Liver (tissue), 8 donors: ENCODE measurements at regions not wholly inside any gene's neighbourhood (a gene's known extent, or its start where the extent isn't known, plus 50 kb on each side); places are given as distances from the start of the nearest gene placed in this dataset.

Experiments
- DNase-seq: peaks from one replicate; pipeline ENCODE4 v3.0.0-alpha.2; 2017; ENCODE audit warnings: low spot score
- H3K27ac ChIP-seq, 2 donors: one replicate each; pipeline ENCODE4 v1.7.0; 2013; ENCODE audit warnings: inconsistent platforms in 2 of 2, low read length in 2 of 2, control low read depth in 1 of 2, low read depth in 1 of 2, mild to moderate bottlenecking in 1 of 2
- H3K27me3 ChIP-seq, 4 donors: one replicate each; pipeline versions ENCODE4 v1.6.1 to v1.7.0; 2013; ENCODE audit warnings: low read length in 3 of 4, inconsistent platforms in 1 of 4, mild to moderate bottlenecking in 1 of 4, moderate library complexity in 1 of 4; ENCODE audit not compliant: control insufficient read depth in 4 of 4, insufficient read depth in 4 of 4
- H3K36me3 ChIP-seq, 4 donors: one replicate each; pipeline versions ENCODE4 v1.6.1 to v1.7.0; 2013; ENCODE audit warnings: low read length in 3 of 4, mild to moderate bottlenecking in 3 of 4, low read depth in 1 of 4, moderate library complexity in 1 of 4; ENCODE audit not compliant: control insufficient read depth in 4 of 4, insufficient read depth in 3 of 4
- H3K4me1 ChIP-seq, 4 donors: one replicate each; pipeline versions ENCODE4 v1.6.1 to v1.7.0; 2013; ENCODE audit warnings: low read length in 3 of 4, mild to moderate bottlenecking in 3 of 4, moderate library complexity in 1 of 4; ENCODE audit not compliant: control insufficient read depth in 4 of 4, insufficient read depth in 4 of 4
- H3K4me3 ChIP-seq, 3 donors: one replicate each; pipeline versions ENCODE4 v1.6.1 to v1.7.0; 2013; ENCODE audit warnings: low read length in 3 of 3, control low read depth in 1 of 3, low read depth in 1 of 3, mild to moderate bottlenecking in 1 of 3
- H3K9ac ChIP-seq, 2 donors: one replicate each; pipeline ENCODE4 v1.7.0; 2013; ENCODE audit warnings: low read length in 2 of 2, mild to moderate bottlenecking in 2 of 2, moderate library complexity in 2 of 2, control low read depth in 1 of 2, low read depth in 1 of 2
- H3K9me3 ChIP-seq, 4 donors: one replicate each; pipeline versions ENCODE4 v1.6.1 to v1.7.0; 2013; ENCODE audit warnings: low read length in 3 of 4; ENCODE audit not compliant: control insufficient read depth in 4 of 4
- ATF3 ChIP-seq: IDR thresholded peaks from 2 replicates; pipeline ENCODE4 v1.6.1; 2016; ENCODE audit warnings: antibody characterized with exemption
- EGR1 ChIP-seq, 2 donors: IDR thresholded peaks; 2 replicates each; pipeline ENCODE4 v1.6.1; 2016 to 2018; ENCODE audit warnings: antibody characterized with exemption in 2 of 2, low read depth in 2 of 2
- FOXA1 ChIP-seq: IDR thresholded peaks from 2 replicates; pipeline ENCODE4 v1.6.1; 2016; ENCODE audit warnings: antibody characterized with exemption
- FOXA2 ChIP-seq: IDR thresholded peaks from 2 replicates; pipeline ENCODE4 v1.6.1; 2016; ENCODE audit warnings: antibody characterized with exemption
- GABPA ChIP-seq, 2 donors: IDR thresholded peaks in 1 of 2; conservative IDR thresholded peaks in 1 of 2; 2 replicates each; pipeline ENCODE4 v1.6.1; 2016; ENCODE audit warnings: antibody characterized with exemption in 2 of 2, mild to moderate bottlenecking in 1 of 2, moderate library complexity in 1 of 2
- HNF4A ChIP-seq, 2 donors: conservative IDR thresholded peaks; 2 replicates each; pipeline ENCODE4 v1.6.1; 2016; ENCODE audit warnings: antibody characterized with exemption in 2 of 2, mild to moderate bottlenecking in 2 of 2
- HNF4G ChIP-seq: IDR thresholded peaks from 2 replicates; pipeline ENCODE4 v1.6.1; 2016; ENCODE audit warnings: antibody characterized with exemption
- JUND ChIP-seq, 2 donors: IDR thresholded peaks; 2 replicates each; pipeline ENCODE4 v1.6.1; 2016; ENCODE audit warnings: antibody characterized with exemption in 2 of 2
- MAX ChIP-seq: IDR thresholded peaks from 2 replicates; pipeline ENCODE4 v1.6.1; 2016; ENCODE audit warnings: antibody characterized with exemption
- NR2F2 ChIP-seq: IDR thresholded peaks from 2 replicates; pipeline ENCODE4 v1.6.1; 2016; ENCODE audit warnings: antibody characterized with exemption
- RAD21 ChIP-seq, 2 donors: IDR thresholded peaks; 2 replicates each; pipeline ENCODE4 v1.6.1; 2016; ENCODE audit warnings: antibody characterized with exemption in 2 of 2, mild to moderate bottlenecking in 2 of 2
- RXRA ChIP-seq, 2 donors: IDR thresholded peaks; 2 replicates each; pipeline ENCODE4 v1.6.1; 2017 to 2018; ENCODE audit warnings: antibody characterized with exemption in 2 of 2, mild to moderate bottlenecking in 1 of 2
- SP1 ChIP-seq: IDR thresholded peaks from 2 replicates; pipeline ENCODE4 v1.6.1; 2018; ENCODE audit warnings: antibody characterized with exemption, mild to moderate bottlenecking
- TAF1 ChIP-seq: conservative IDR thresholded peaks from 2 replicates; pipeline ENCODE4 v1.6.1; 2016; ENCODE audit warnings: antibody characterized with exemption, mild to moderate bottlenecking
- YY1 ChIP-seq: IDR thresholded peaks from 2 replicates; pipeline ENCODE4 v1.6.1; 2016; ENCODE audit warnings: antibody characterized with exemption, mild to moderate bottlenecking
- WGBS: extraction: QIAGEN DNeasy Blood & Tissue Kit; methylation state at CpG from one replicate; pipeline ENCODE4 v1.1.7; 2013; 5-methylcytosine and 5-hydroxymethylcytosine counted together
- TF ChIP-seq, protein P1 (sequence below): IDR thresholded peaks from 2 replicates; pipeline ENCODE4 v1.6.1; 2016; ENCODE audit warnings: antibody characterized with exemption, mild to moderate bottlenecking
- TF ChIP-seq, protein P2 (sequence below): IDR thresholded peaks from 2 replicates; pipeline ENCODE4 v1.6.1; 2016; ENCODE audit warnings: antibody characterized with exemption
- TF ChIP-seq, protein P3 (sequence below): fragments of 150-350 bp; IDR thresholded peaks from 2 replicates; pipeline ENCODE4 v1.5.1; 2017; ENCODE audit warnings: improper control_type of control experiment, low read depth, low read length; ENCODE audit not compliant: missing input control
- donor health status: healthy.
- donor health status: healthy.
- donor health status: healthy.
- donor health status: healthy.
- donor health status: healthy.

DNA sequence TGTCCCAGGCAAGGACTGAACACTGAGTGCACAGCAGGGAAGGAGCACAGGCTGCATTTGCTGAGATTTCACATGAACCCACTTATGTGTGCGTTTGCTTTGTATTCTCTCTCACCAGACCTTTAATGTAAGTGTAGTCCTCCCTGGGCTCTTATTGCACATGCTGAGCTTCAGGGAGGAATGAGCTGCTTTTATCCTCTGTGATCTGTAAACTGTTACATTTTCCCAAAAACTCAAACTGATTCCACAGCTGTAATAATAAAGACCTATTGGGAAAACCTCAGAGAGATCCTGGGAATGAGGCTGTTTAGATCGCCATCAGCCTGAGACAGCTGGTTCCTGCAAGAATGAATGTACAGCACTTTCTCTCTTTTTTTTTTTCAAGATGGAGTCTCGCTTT is 53.6 kb upstream of the ADORA2B start:
- no peaks in the 10 kb centered on the region for H3K27me3 ChIP-seq
- TF ChIP-seq, protein P1, sequence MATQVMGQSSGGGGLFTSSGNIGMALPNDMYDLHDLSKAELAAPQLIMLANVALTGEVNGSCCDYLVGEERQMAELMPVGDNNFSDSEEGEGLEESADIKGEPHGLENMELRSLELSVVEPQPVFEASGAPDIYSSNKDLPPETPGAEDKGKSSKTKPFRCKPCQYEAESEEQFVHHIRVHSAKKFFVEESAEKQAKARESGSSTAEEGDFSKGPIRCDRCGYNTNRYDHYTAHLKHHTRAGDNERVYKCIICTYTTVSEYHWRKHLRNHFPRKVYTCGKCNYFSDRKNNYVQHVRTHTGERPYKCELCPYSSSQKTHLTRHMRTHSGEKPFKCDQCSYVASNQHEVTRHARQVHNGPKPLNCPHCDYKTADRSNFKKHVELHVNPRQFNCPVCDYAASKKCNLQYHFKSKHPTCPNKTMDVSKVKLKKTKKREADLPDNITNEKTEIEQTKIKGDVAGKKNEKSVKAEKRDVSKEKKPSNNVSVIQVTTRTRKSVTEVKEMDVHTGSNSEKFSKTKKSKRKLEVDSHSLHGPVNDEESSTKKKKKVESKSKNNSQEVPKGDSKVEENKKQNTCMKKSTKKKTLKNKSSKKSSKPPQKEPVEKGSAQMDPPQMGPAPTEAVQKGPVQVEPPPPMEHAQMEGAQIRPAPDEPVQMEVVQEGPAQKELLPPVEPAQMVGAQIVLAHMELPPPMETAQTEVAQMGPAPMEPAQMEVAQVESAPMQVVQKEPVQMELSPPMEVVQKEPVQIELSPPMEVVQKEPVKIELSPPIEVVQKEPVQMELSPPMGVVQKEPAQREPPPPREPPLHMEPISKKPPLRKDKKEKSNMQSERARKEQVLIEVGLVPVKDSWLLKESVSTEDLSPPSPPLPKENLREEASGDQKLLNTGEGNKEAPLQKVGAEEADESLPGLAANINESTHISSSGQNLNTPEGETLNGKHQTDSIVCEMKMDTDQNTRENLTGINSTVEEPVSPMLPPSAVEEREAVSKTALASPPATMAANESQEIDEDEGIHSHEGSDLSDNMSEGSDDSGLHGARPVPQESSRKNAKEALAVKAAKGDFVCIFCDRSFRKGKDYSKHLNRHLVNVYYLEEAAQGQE, result no peak
- TF ChIP-seq EGR1 (IDR thresholded peaks at IDR 0.05; ENCODE audit: low read depth in 2 of 2) (no peak), TAF1 (no peak), RXRA (IDR thresholded peaks at IDR 0.05) (no peak), GABPA (IDR thresholded peaks at IDR 0.05 in 1 of 2, conservative IDR thresholded peaks at IDR 0.05 in 1 of 2) (no peak)
- TF ChIP-seq, protein P2, sequence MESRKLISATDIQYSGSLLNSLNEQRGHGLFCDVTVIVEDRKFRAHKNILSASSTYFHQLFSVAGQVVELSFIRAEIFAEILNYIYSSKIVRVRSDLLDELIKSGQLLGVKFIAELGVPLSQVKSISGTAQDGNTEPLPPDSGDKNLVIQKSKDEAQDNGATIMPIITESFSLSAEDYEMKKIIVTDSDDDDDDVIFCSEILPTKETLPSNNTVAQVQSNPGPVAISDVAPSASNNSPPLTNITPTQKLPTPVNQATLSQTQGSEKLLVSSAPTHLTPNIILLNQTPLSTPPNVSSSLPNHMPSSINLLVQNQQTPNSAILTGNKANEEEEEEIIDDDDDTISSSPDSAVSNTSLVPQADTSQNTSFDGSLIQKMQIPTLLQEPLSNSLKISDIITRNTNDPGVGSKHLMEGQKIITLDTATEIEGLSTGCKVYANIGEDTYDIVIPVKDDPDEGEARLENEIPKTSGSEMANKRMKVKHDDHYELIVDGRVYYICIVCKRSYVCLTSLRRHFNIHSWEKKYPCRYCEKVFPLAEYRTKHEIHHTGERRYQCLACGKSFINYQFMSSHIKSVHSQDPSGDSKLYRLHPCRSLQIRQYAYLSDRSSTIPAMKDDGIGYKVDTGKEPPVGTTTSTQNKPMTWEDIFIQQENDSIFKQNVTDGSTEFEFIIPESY, result no peak
- H3K4me3 ChIP-seq, result no peak overlapping the region
- no peaks in the 10 kb centered on the region for H3K36me3 ChIP-seq
- 94% methylated on average over 3 of the region's 3 CpGs for WGBS
- no peak overlapping the region for H3K27ac ChIP-seq
- no peaks in the 10 kb centered on the region for H3K4me1 ChIP-seq
- no peaks in the 10 kb centered on the region for H3K9me3 ChIP-seq
- DNase-seq, result no peak
- no peak overlapping the region for H3K9ac ChIP-seq

GRCh38 chr17:15892244-15892643 is 52.7 kb upstream of the ADORA2B start:
- Histone ChIP-seq H3K27me3 (no peaks in the 10 kb centered on the region), H3K4me3 (no peak overlapping the region), H3K4me1 (no peaks in the 10 kb centered on the region), H3K27ac (no peak overlapping the region), H3K36me3 (no peaks in the 10 kb centered on the region), H3K9ac (no peak overlapping the region), H3K9me3 (no peaks in the 10 kb centered on the region)
- no peak for DNase-seq
- WGBS, result 90% methylated on average over 10 of the region's 10 CpGs
- TF ChIP-seq FOXA1, result no peak
- no peak for TF ChIP-seq RXRA (IDR thresholded peaks at IDR 0.05)
- TF ChIP-seq SP1, result no peak
- no peak for TF ChIP-seq NR2F2
- TF ChIP-seq ATF3, result no peak
- TF ChIP-seq, protein P1, result no peak
- TF ChIP-seq FOXA2, result no peak
- TF ChIP-seq TAF1, result no peak
- no peak for TF ChIP-seq MAX
- TF ChIP-seq YY1, result no peak
- TF ChIP-seq, protein P2, result no peak
- no peak for TF ChIP-seq RAD21 (IDR thresholded peaks at IDR 0.05)
- TF ChIP-seq, protein P3, sequence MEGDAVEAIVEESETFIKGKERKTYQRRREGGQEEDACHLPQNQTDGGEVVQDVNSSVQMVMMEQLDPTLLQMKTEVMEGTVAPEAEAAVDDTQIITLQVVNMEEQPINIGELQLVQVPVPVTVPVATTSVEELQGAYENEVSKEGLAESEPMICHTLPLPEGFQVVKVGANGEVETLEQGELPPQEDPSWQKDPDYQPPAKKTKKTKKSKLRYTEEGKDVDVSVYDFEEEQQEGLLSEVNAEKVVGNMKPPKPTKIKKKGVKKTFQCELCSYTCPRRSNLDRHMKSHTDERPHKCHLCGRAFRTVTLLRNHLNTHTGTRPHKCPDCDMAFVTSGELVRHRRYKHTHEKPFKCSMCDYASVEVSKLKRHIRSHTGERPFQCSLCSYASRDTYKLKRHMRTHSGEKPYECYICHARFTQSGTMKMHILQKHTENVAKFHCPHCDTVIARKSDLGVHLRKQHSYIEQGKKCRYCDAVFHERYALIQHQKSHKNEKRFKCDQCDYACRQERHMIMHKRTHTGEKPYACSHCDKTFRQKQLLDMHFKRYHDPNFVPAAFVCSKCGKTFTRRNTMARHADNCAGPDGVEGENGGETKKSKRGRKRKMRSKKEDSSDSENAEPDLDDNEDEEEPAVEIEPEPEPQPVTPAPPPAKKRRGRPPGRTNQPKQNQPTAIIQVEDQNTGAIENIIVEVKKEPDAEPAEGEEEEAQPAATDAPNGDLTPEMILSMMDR, result no peak
- no peak for TF ChIP-seq HNF4G
- no peak for TF ChIP-seq EGR1 (IDR thresholded peaks at IDR 0.05; ENCODE audit: low read depth in 2 of 2)
- TF ChIP-seq GABPA (IDR thresholded peaks at IDR 0.05 in 1 of 2, conservative IDR thresholded peaks at IDR 0.05 in 1 of 2), result no peak
- TF ChIP-seq JUND (IDR thresholded peaks at IDR 0.05), result no peak
- TF ChIP-seq HNF4A (conservative IDR thresholded peaks at IDR 0.05), result no peak
